Caki2 (cell line): ENCODE measurements at regions not wholly inside any gene's neighbourhood (a gene's known extent, or its start where the extent isn't known, plus 50 kb on each side); places are given as distances from the start of the nearest gene placed in this dataset.
"Not testable (repeated sequence)": the region's sequence is repeated elsewhere in the genome, so short reads cannot be mapped to it uniquely, and the experiment has no call there.

Experiments
- DNase-seq: peaks from one replicate; pipeline ENCODE4 v3.0.0-alpha.2; 2015; ENCODE audit warnings: low read depth
- in situ Hi-C: cut with HindIII; loops from 2 replicates; pipeline ENCODE4 v1.10.0; 2016; ENCODE audit warnings: low sequenced_read_pairs, low pct_unique_long_range_greater_than_20kb, mixed read lengths

GRCh38 chr5:29543501-29543900, 1650.0 kb upstream of the CDH6 start:
- DNase-seq = no peak
- in situ Hi-C loops = no loop called here

- DNase-seq = no peak
- in situ Hi-C loops = no loop called here
Observed at GRCh38 chr5:29524227-29524626, 1669.3 kb upstream of the CDH6 start.

GRCh38 chr5:29518176-29518575, 1675.3 kb upstream of the CDH6 start:
- no peak for DNase-seq
- in situ Hi-C loops = no loop called here

- DNase-seq = no peak
- in situ Hi-C loops = no loop called here
Observed at GRCh38 chr5:29516224-29516623, 1677.3 kb upstream of the CDH6 start.

- DNase-seq = no peak
- in situ Hi-C loops = no loop called here
Observed at GRCh38 chr5:29508131-29508530, 1685.4 kb upstream of the CDH6 start.

GRCh38 chr5:29504411-29504810, 1689.1 kb upstream of the CDH6 start:
- no peak for DNase-seq
- in situ Hi-C loops = no loop called here

GRCh38 chr5:29498860-29499259, 1694.6 kb upstream of the CDH6 start:
- DNase-seq = no peak
- in situ Hi-C loops = no loop called here

- in situ Hi-C loops = no loop called here
- no peak for DNase-seq
Observed at GRCh38 chr5:29498412-29498811, 1695.1 kb upstream of the CDH6 start.

- no peak for DNase-seq
- in situ Hi-C loops = no loop called here
Observed at GRCh38 chr5:29485333-29485732, 1708.2 kb upstream of the CDH6 start.

- in situ Hi-C loops = no loop called here
- DNase-seq = no peak
Observed at GRCh38 chr5:29469581-29469980, 1723.9 kb upstream of the CDH6 start.

GRCh38 chr5:29462241-29462640, 1731.2 kb upstream of the CDH6 start:
- no peak for DNase-seq
- in situ Hi-C loops = no loop called here

- no peak for DNase-seq
- in situ Hi-C loops = no loop called here
Observed at GRCh38 chr5:29460971-29461559, 1732.4 kb upstream of the CDH6 start.

GRCh38 chr5:29451004-29451403, 1742.5 kb upstream of the CDH6 start:
- in situ Hi-C loops, DNase-seq: not testable (repeated sequence)

GRCh38 chr5:29414681-29415080, 1778.8 kb upstream of the CDH6 start:
- in situ Hi-C loops = no loop called here
- DNase-seq = no peak

- DNase-seq = no peak
- in situ Hi-C loops = no loop called here
Observed at GRCh38 chr5:29412979-29413378, 1780.5 kb upstream of the CDH6 start.

- DNase-seq = no peak
- in situ Hi-C loops = no loop called here
Observed at GRCh38 chr5:29402270-29402669, 1791.2 kb upstream of the CDH6 start.

- in situ Hi-C loops = no loop called here
Observed at GRCh38 chr5:29389993-29390392, 1803.5 kb upstream of the CDH6 start.

GRCh38 chr5:29387384-29387783, 1806.1 kb upstream of the CDH6 start:
- in situ Hi-C loops = no loop called here

More at GRCh38 chr5:29389993-29390392, 1803.5 kb upstream of the CDH6 start:
- DNase-seq = no peak

GRCh38 chr5:29382780-29383179, 1810.7 kb upstream of the CDH6 start:
- peak; percentile 41 for DNase-seq
- in situ Hi-C loops = no loop called here

More at GRCh38 chr5:29387384-29387783, 1806.1 kb upstream of the CDH6 start:
- no peak for DNase-seq

- in situ Hi-C loops = no loop called here
- DNase-seq = no peak
Observed at GRCh38 chr5:29380029-29380428, 1813.5 kb upstream of the CDH6 start.

- in situ Hi-C loops = no loop called here
- no peak for DNase-seq
Observed at GRCh38 chr5:29379619-29380018, 1813.9 kb upstream of the CDH6 start.
